Trophoblast cell (in vitro differentiated cells and primary cell): ENCODE measurements at regions not wholly inside any gene's neighbourhood (a gene's known extent, or its start where the extent isn't known, plus 50 kb on each side); places are given as distances from the start of the nearest gene placed in this dataset.
A peak's percentile ranks its signal among the peaks of the same experiment; 100 is the strongest.

Experiments used
- DNase-seq, 2 donors: peaks; one replicate each; pipeline ENCODE4 v3.0.0-alpha.2; 2016
- H2AFZ ChIP-seq: 2 replicates; pipeline ENCODE4 v1.6.1; 2013; ENCODE audit warnings: low read length, moderate library complexity, mild to moderate bottlenecking; ENCODE audit not compliant: insufficient read depth, poor library complexity
- H2AK5ac ChIP-seq: 2 replicates; pipeline ENCODE4 v1.6.1; 2013; ENCODE audit warnings: mild to moderate bottlenecking, low read length
- H2BK120ac ChIP-seq: 2 replicates; pipeline ENCODE4 v1.6.1; 2013; ENCODE audit warnings: low read length, mild to moderate bottlenecking, moderate library complexity; ENCODE audit not compliant: insufficient read depth, poor library complexity
- H2BK12ac ChIP-seq: 2 replicates; pipeline ENCODE4 v1.6.1; 2013; ENCODE audit warnings: mild to moderate bottlenecking, low read length, moderate library complexity
- H2BK5ac ChIP-seq: 2 replicates; pipeline ENCODE4 v1.6.1; 2013; ENCODE audit warnings: low read length, low read depth, moderate library complexity, mild to moderate bottlenecking; ENCODE audit not compliant: poor library complexity
- H3K14ac ChIP-seq: 2 replicates; pipeline ENCODE4 v1.6.1; 2013; ENCODE audit warnings: mild to moderate bottlenecking, low read length
- H3K18ac ChIP-seq: 2 replicates; pipeline ENCODE4 v1.6.1; 2013; ENCODE audit warnings: mild to moderate bottlenecking, low read length
- H3K23ac ChIP-seq: 2 replicates; pipeline ENCODE4 v1.6.1; 2013; ENCODE audit warnings: low read length
- H3K27ac ChIP-seq: 2 replicates; pipeline ENCODE4 v1.5.1; 2013; ENCODE audit warnings: low read depth, mild to moderate bottlenecking, inconsistent platforms, low read length, moderate library complexity
- H3K27me3 ChIP-seq: 2 replicates; pipeline ENCODE4 v1.6.1; 2013; ENCODE audit warnings: inconsistent platforms, mild to moderate bottlenecking, low read length, moderate library complexity; ENCODE audit not compliant: insufficient read depth
- H3K36me3 ChIP-seq, 2 experiments: 1 replicate in 1 of 2; 2 replicates in 1 of 2; pipeline ENCODE4 v1.6.1; 2013; ENCODE audit warnings: low read length in 2 of 2, mild to moderate bottlenecking in 2 of 2, moderate library complexity in 1 of 2; ENCODE audit not compliant: insufficient read depth in 2 of 2, control insufficient read depth in 1 of 2
- H3K4ac ChIP-seq: 2 replicates; pipeline ENCODE4 v1.6.1; 2013; ENCODE audit warnings: low read depth, mild to moderate bottlenecking, low read length, moderate library complexity
- H3K4me1 ChIP-seq, 2 experiments: 1 replicate in 1 of 2; 2 replicates in 1 of 2; pipeline ENCODE4 v1.6.1; 2013; ENCODE audit warnings: low read length in 2 of 2, mild to moderate bottlenecking in 2 of 2, moderate library complexity in 1 of 2; ENCODE audit not compliant: insufficient read depth in 2 of 2, control insufficient read depth in 1 of 2
- H3K4me2 ChIP-seq: 2 replicates; pipeline ENCODE4 v1.6.1; 2013; ENCODE audit warnings: inconsistent platforms, mild to moderate bottlenecking, low read length, moderate library complexity
- H3K4me3 ChIP-seq: 2 replicates; pipeline ENCODE4 v1.5.1; 2013; ENCODE audit warnings: mild to moderate bottlenecking, low read depth, low read length, inconsistent platforms
- H3K79me1 ChIP-seq: one replicate; pipeline ENCODE4 v1.6.1; 2013; ENCODE audit warnings: low read length
- H3K79me2 ChIP-seq: 2 replicates; pipeline ENCODE4 v1.6.1; 2013; ENCODE audit warnings: low read length, mild to moderate bottlenecking; ENCODE audit not compliant: control insufficient read depth, insufficient read depth, poor library complexity
- H3K9ac ChIP-seq: 2 replicates; pipeline ENCODE4 v1.6.1; 2013; ENCODE audit warnings: mild to moderate bottlenecking, low read length
- H3K9me3 ChIP-seq: 2 replicates; pipeline ENCODE4 v1.6.1; 2013; ENCODE audit warnings: low read depth, mild to moderate bottlenecking, control low read depth, inconsistent platforms, low read length; ENCODE audit not compliant: insufficient read depth
- H4K12ac ChIP-seq: 2 replicates; pipeline ENCODE4 v1.6.1; 2013; ENCODE audit warnings: low read depth, mild to moderate bottlenecking, low read length, moderate library complexity
- H4K8ac ChIP-seq: 2 replicates; pipeline ENCODE4 v1.6.1; 2013; ENCODE audit warnings: low read depth, mild to moderate bottlenecking, low read length, moderate library complexity
- H4K91ac ChIP-seq: one replicate; pipeline ENCODE4 v1.6.1; 2013; ENCODE audit warnings: low read depth, mild to moderate bottlenecking, low read length, moderate library complexity
- WGBS: extraction: QIAGEN DNeasy Blood & Tissue Kit; methylation state at CpG from one replicate; pipeline ENCODE4 v1.1.7; 2013; ENCODE audit warnings: missing lambda C conversion rate; ENCODE audit not compliant: insufficient read length, insufficient coverage; ENCODE audit errors: extremely low coverage; 5-methylcytosine and 5-hydroxymethylcytosine counted together

GRCh38 chr19:46954502-46954992 is 65.1 kb upstream of the NPAS1 start:
- WGBS: no CpG with 5 or more reads among the region's 7 CpGs
- no peak overlapping the region for H4K91ac ChIP-seq
- no peak overlapping the region for H3K4me2 ChIP-seq
- H3K36me3 ChIP-seq: no peaks in the 10 kb centered on the region
- H3K4me3 ChIP-seq: no peak overlapping the region
- H3K27ac ChIP-seq: no peak overlapping the region
- no peaks in the 10 kb centered on the region for H3K79me2 ChIP-seq
- DNase-seq: no peak
- H3K27me3 ChIP-seq: no peaks in the 10 kb centered on the region
- no peak overlapping the region for H2BK12ac ChIP-seq
- no peak overlapping the region for H3K23ac ChIP-seq
- H3K9ac ChIP-seq: no peak overlapping the region
- peaks cover 7 to 15% of the 10 kb centered on the region in 2 experiments for H3K4me1 ChIP-seq
- H2BK120ac ChIP-seq: no peak overlapping the region
- H3K4ac ChIP-seq: no peak overlapping the region
- H2AFZ ChIP-seq: no peak overlapping the region
- no peak overlapping the region for H2AK5ac ChIP-seq
- H4K8ac ChIP-seq: no peak overlapping the region
- H2BK5ac ChIP-seq: peak overlapping the region; percentile 31
- H4K12ac ChIP-seq: no peak overlapping the region
- H3K9me3 ChIP-seq: peaks cover 3% of the 10 kb centered on the region
- H3K79me1 ChIP-seq: no peaks in the 10 kb centered on the region
- no peak overlapping the region for H3K14ac ChIP-seq
- no peak overlapping the region for H3K18ac ChIP-seq

- H3K4me1 ChIP-seq: peaks cover 7 to 17% of the 10 kb centered on the region in 2 experiments
- H3K18ac ChIP-seq: no peak overlapping the region
- no peaks in the 10 kb centered on the region for H3K79me2 ChIP-seq
- no peak overlapping the region for H3K4ac ChIP-seq
- H2AK5ac ChIP-seq: no peak overlapping the region
- H3K9ac ChIP-seq: no peak overlapping the region
- no peak overlapping the region for H2AFZ ChIP-seq
- no peak overlapping the region for H3K23ac ChIP-seq
- no peaks in the 10 kb centered on the region for H3K27me3 ChIP-seq
- no peak overlapping the region for H3K4me2 ChIP-seq
- H2BK5ac ChIP-seq: peak overlapping the region; percentile 41
- peaks cover 3% of the 10 kb centered on the region for H3K9me3 ChIP-seq
- WGBS: 100% methylated on average over 1 of the region's 10 CpGs
- H4K91ac ChIP-seq: no peak overlapping the region
- no peak overlapping the region for H3K4me3 ChIP-seq
- no peak overlapping the region for H4K12ac ChIP-seq
- H3K79me1 ChIP-seq: no peaks in the 10 kb centered on the region
- no peak overlapping the region for H4K8ac ChIP-seq
- H2BK120ac ChIP-seq: no peak overlapping the region
- no peaks in the 10 kb centered on the region for H3K36me3 ChIP-seq
- no peak overlapping the region for H3K27ac ChIP-seq
- no peak overlapping the region for H2BK12ac ChIP-seq
- no peak for DNase-seq
- no peak overlapping the region for H3K14ac ChIP-seq
Measured at GRCh38 chr19:46954993-46955812, 64.4 kb upstream of the NPAS1 start.

DNA sequence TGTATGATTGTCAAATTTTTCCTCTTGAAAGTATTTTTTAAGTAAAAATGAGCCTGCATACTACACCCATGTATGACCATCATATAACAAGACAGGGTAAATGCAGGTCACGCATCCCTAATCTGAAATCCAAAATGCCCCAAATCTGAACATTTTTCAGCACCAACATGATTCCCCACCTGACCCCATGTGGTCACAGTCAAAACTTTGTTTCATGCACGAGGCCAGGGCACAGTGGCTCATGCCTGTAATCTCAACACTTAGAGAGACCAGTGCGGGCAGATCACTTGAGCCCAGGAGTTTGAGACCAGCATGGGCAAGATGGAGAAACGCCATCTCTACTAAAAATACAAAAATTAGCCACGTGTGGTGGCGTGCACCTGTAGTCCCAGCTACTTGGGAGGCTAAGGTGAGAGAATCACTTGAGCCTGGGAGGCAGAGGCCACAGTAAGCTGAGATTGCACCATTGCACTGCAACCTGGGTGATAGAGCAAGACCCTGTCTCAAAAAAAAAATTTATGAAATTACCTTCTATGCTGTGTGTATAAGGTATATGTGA is 63.7 kb upstream of the NPAS1 start:
- Histone ChIP-seq H2BK120ac (no peak overlapping the region), H3K36me3 (no peaks in the 10 kb centered on the region), H2AK5ac (no peak overlapping the region), H4K12ac (no peak overlapping the region), H3K4ac (no peak overlapping the region), H3K14ac (no peak overlapping the region), H4K8ac (no peak overlapping the region), H3K9ac (no peak overlapping the region), H3K9me3 (peaks cover 3% of the 10 kb centered on the region), H3K4me1 (peaks cover 7 to 12% of the 10 kb centered on the region in 2 experiments), H3K79me2 (no peaks in the 10 kb centered on the region), H2BK12ac (no peak overlapping the region), H3K23ac (no peak overlapping the region), H3K27ac (no peak overlapping the region), H3K4me3 (no peak overlapping the region), H3K18ac (peak overlapping the region; percentile 1), H3K4me2 (no peak overlapping the region), H4K91ac (no peak overlapping the region), H3K79me1 (no peaks in the 10 kb centered on the region), H2BK5ac (no peak overlapping the region), H3K27me3 (no peaks in the 10 kb centered on the region), H2AFZ (no peak overlapping the region)
- WGBS: no CpG with 5 or more reads among the region's 6 CpGs
- DNase-seq: no peak

- H4K12ac ChIP-seq: no peak overlapping the region
- no peak overlapping the region for H4K91ac ChIP-seq
- H2AK5ac ChIP-seq: no peak overlapping the region
- H3K23ac ChIP-seq: no peak overlapping the region
- H2BK120ac ChIP-seq: no peak overlapping the region
- no peaks in the 10 kb centered on the region for H3K79me1 ChIP-seq
- H3K4me3 ChIP-seq: no peak overlapping the region
- H3K9me3 ChIP-seq: peaks cover 2% of the 10 kb centered on the region
- DNase-seq: peak; percentile 15 to 17
- no peaks in the 10 kb centered on the region for H3K27me3 ChIP-seq
- no peak overlapping the region for H4K8ac ChIP-seq
- H3K79me2 ChIP-seq: no peaks in the 10 kb centered on the region
- no peak overlapping the region for H2AFZ ChIP-seq
- no peak overlapping the region for H3K27ac ChIP-seq
- H3K36me3 ChIP-seq: no peaks in the 10 kb centered on the region
- WGBS: no CpG with 5 or more reads among the region's 6 CpGs
- no peak overlapping the region for H3K14ac ChIP-seq
- H3K4me1 ChIP-seq: peaks cover 4 to 11% of the 10 kb centered on the region in 2 experiments
- H3K9ac ChIP-seq: no peak overlapping the region
- H2BK12ac ChIP-seq: no peak overlapping the region
- no peak overlapping the region for H3K4me2 ChIP-seq
- no peak overlapping the region for H3K18ac ChIP-seq
- H2BK5ac ChIP-seq: no peak overlapping the region
- H3K4ac ChIP-seq: no peak overlapping the region
Measured at GRCh38 chr19:46958532-46958931, 61.1 kb upstream of the NPAS1 start.
